Neural progenitor cell (in vitro differentiated cells): ENCODE measurements at regions not wholly inside any gene's neighbourhood (a gene's known extent, or its start where the extent isn't known, plus 50 kb on each side); places are given as distances from the start of the nearest gene placed in this dataset.

ENCODE experiments used
- DNase-seq: peaks from one replicate; pipeline ENCODE4 v3.0.0-alpha.2; 2016; ENCODE audit warnings: low spot score
- H2AFZ ChIP-seq: fragments of 200-600 bp; sonication (generic); replicated peaks from 2 replicates; pipeline ENCODE4 v1.6.1; 2016; ENCODE audit warnings: antibody characterized with exemption
- H3F3A ChIP-seq: fragments of 200-600 bp; sonication (generic); 2 replicates; pipeline ENCODE4 v1.6.1; 2016; ENCODE audit warnings: antibody characterized with exemption, low read depth
- H3K27ac ChIP-seq: fragments of 200-600 bp; sonication (generic); 2 replicates; pipeline ENCODE4 v1.5.1; 2016; ENCODE audit warnings: mild to moderate bottlenecking
- H3K27me3 ChIP-seq: fragments of 200-600 bp; sonication (generic); 2 replicates; pipeline ENCODE4 v1.6.1; 2016; ENCODE audit warnings: mild to moderate bottlenecking, moderate library complexity
- H3K36me3 ChIP-seq: fragments of 200-600 bp; sonication (generic); 2 replicates; pipeline ENCODE4 v1.5.1; 2016
- H3K4me1 ChIP-seq: fragments of 200-600 bp; sonication (generic); 2 replicates; pipeline ENCODE4 v1.6.1; 2016; ENCODE audit warnings: mixed run types
- H3K4me2 ChIP-seq: fragments of 200-600 bp; sonication (generic); 2 replicates; pipeline ENCODE4 v1.6.1; 2016
- H3K4me3 ChIP-seq: fragments of 200-600 bp; sonication (generic); 2 replicates; pipeline ENCODE4 v1.5.1; 2016
- H3K79me2 ChIP-seq: fragments of 200-600 bp; sonication (generic); 2 replicates; pipeline ENCODE4 v1.6.1; 2016; ENCODE audit warnings: low read depth
- H3K9ac ChIP-seq: fragments of 200-600 bp; sonication (generic); 2 replicates; pipeline ENCODE4 v1.6.1; 2016
- H3K9me3 ChIP-seq: fragments of 200-600 bp; sonication (generic); 2 replicates; pipeline ENCODE4 v1.5.1; 2016; ENCODE audit warnings: low read depth
- H4K20me1 ChIP-seq: fragments of 200-600 bp; sonication (generic); 2 replicates; pipeline ENCODE4 v1.6.1; 2016; ENCODE audit warnings: low read depth
- H3K27ac Mint-ChIP-seq: 3 replicates; pipeline ENCODE4 v1.8.0; 2021; ENCODE audit warnings: mixed read lengths
- H3K27me3 Mint-ChIP-seq: 2 replicates; pipeline ENCODE4 v1.8.0; 2022; ENCODE audit warnings: low read depth, mild to moderate bottlenecking, inconsistent platforms, moderate library complexity, mixed read lengths; ENCODE audit not compliant: insufficient read depth
- H3K36me3 Mint-ChIP-seq: 3 replicates; pipeline ENCODE4 v1.8.0; 2021; ENCODE audit warnings: mixed read lengths
- H3K4me1 Mint-ChIP-seq: 3 replicates; pipeline ENCODE4 v1.8.0; 2021; ENCODE audit warnings: mixed read lengths
- H3K4me3 Mint-ChIP-seq: 3 replicates; pipeline ENCODE4 v1.8.0; 2021; ENCODE audit warnings: mild to moderate bottlenecking, moderate library complexity, mixed read lengths
- H3K9me3 Mint-ChIP-seq: 3 replicates; pipeline ENCODE4 v1.8.0; 2020; ENCODE audit warnings: mixed read lengths
- EZH2 ChIP-seq: fragments of 200-600 bp; sonication (generic); IDR thresholded peaks from 2 replicates; pipeline ENCODE4 v1.6.1; 2017; ENCODE audit warnings: antibody characterized with exemption, mild to moderate bottlenecking, moderate library complexity
- EZH2phosphoT487 ChIP-seq: fragments of 200-600 bp; sonication (generic); IDR thresholded peaks from 2 replicates; pipeline ENCODE4 v1.6.1; 2017; ENCODE audit warnings: antibody characterized with exemption
- TF ChIP-seq, protein P1 (sequence below): fragments of 200-600 bp; sonication (generic); IDR thresholded peaks from 2 replicates; pipeline ENCODE4 v1.5.1; 2017; ENCODE audit warnings: antibody characterized with exemption, mild to moderate bottlenecking

DNA sequence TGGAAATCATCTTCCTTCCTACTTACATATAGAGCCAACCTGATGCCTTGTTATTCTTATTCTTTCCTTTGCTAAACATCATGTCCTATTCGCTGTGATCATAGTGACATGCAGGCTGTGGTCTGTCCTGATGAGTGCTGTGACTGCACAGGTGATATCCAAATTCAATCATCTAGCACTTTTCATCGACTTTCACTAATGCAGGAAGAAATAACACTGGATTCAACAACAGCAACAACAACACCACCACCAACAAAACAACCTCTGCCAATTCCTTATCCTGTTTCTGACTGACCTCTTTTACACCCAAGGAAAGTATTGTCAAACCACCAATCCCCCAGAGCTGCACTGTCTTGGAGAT lies 203.2 kb upstream of the PHYHIPL start:
- peaks cover 31% of the 10 kb centered on the region for H3K4me1 ChIP-seq
- Mint-ChIP-seq H3K4me1 (peaks cover 29% of the 10 kb centered on the region), H3K27me3 (peaks cover 8% of the 10 kb centered on the region), H3K36me3 (no peaks in the 10 kb centered on the region), H3K9me3 (peaks cover 2% of the 10 kb centered on the region), H3K27ac (no peak overlapping the region), H3K4me3 (no peak overlapping the region)
- H3K79me2 ChIP-seq: no peaks in the 10 kb centered on the region
- TF ChIP-seq EZH2phosphoT487 (no peak), EZH2 (no peak)
- TF ChIP-seq, protein P1, sequence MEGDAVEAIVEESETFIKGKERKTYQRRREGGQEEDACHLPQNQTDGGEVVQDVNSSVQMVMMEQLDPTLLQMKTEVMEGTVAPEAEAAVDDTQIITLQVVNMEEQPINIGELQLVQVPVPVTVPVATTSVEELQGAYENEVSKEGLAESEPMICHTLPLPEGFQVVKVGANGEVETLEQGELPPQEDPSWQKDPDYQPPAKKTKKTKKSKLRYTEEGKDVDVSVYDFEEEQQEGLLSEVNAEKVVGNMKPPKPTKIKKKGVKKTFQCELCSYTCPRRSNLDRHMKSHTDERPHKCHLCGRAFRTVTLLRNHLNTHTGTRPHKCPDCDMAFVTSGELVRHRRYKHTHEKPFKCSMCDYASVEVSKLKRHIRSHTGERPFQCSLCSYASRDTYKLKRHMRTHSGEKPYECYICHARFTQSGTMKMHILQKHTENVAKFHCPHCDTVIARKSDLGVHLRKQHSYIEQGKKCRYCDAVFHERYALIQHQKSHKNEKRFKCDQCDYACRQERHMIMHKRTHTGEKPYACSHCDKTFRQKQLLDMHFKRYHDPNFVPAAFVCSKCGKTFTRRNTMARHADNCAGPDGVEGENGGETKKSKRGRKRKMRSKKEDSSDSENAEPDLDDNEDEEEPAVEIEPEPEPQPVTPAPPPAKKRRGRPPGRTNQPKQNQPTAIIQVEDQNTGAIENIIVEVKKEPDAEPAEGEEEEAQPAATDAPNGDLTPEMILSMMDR: no peak
- no peak overlapping the region for H2AFZ ChIP-seq
- H3F3A ChIP-seq: peaks cover 7% of the 10 kb centered on the region
- H3K4me2 ChIP-seq: peak overlapping the region; percentile 67
- no peak for DNase-seq
- no peaks in the 10 kb centered on the region for H3K36me3 ChIP-seq
- no peaks in the 10 kb centered on the region for H3K9me3 ChIP-seq
- H3K27ac ChIP-seq: no peak overlapping the region
- no peak overlapping the region for H3K4me3 ChIP-seq
- peaks cover 2% of the 10 kb centered on the region for H4K20me1 ChIP-seq
- no peak overlapping the region for H3K9ac ChIP-seq
- H3K27me3 ChIP-seq: peaks cover 12% of the 10 kb centered on the region

DNA sequence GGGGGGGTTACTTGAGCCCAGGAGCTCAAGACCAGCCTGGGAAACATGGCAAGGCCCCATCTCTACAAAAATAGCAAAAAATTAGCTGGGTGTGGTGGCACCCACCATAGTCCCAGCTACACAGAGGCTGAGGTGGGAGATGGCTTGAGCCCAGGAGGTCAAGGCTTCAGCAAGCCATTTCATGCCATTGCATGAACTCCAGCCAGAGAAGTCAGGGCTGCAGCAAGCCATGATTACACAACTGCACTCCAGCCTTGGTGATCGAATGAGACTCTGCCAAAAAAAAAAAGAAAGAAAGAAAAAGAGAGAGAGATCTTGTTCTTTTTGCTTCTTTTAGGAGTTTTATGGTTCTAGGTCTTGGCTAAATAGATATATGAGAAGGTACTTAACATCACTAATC lies 200.2 kb upstream of the PHYHIPL start:
- Histone ChIP-seq H4K20me1 (no peaks in the 10 kb centered on the region), H3K4me3 (no peak overlapping the region), H3K27ac (no peak overlapping the region), H3K4me2 (no peak overlapping the region), H3K36me3 (no peaks in the 10 kb centered on the region), H3K27me3 (no peaks in the 10 kb centered on the region), H3K4me1 (peaks cover 29% of the 10 kb centered on the region), H3F3A (no peaks in the 10 kb centered on the region), H3K9ac (no peak overlapping the region), H2AFZ (no peak overlapping the region), H3K79me2 (no peaks in the 10 kb centered on the region), H3K9me3 (no peaks in the 10 kb centered on the region)
- DNase-seq: no peak
- H3K9me3 Mint-ChIP-seq: no peaks in the 10 kb centered on the region
- peaks cover 2% of the 10 kb centered on the region for H3K27me3 Mint-ChIP-seq
- H3K27ac Mint-ChIP-seq: no peak overlapping the region
- no peak overlapping the region for H3K4me3 Mint-ChIP-seq
- peaks cover 32% of the 10 kb centered on the region for H3K4me1 Mint-ChIP-seq
- H3K36me3 Mint-ChIP-seq: no peaks in the 10 kb centered on the region
- TF ChIP-seq EZH2phosphoT487 (no peak), EZH2 (no peak)
- TF ChIP-seq, protein P1: no peak

DNA sequence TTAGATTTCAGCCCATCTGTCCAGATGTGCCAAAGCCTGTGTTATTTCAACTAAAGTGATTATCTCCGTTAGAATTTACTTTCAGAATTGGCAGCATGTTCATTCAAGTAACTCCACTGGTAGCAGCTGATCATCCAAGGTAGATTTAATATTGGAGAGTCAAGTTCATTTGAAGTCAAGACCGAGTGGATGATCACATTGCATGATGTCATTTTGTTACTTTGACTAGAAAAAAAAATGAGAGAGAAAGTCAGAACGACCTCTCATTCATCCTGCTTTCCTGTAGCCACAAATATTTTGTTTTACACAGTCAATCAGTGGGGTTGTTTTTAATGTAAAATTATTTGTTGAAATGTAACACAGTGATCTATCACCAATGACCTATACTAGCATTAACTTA lies 196.7 kb upstream of the PHYHIPL start:
- no peak for DNase-seq
- Mint-ChIP-seq H3K36me3 (no peaks in the 10 kb centered on the region), H3K27me3 (no peaks in the 10 kb centered on the region), H3K9me3 (no peaks in the 10 kb centered on the region), H3K4me1 (peaks cover 31% of the 10 kb centered on the region), H3K4me3 (no peak overlapping the region), H3K27ac (no peak overlapping the region)
- Histone ChIP-seq H3K9ac (no peak overlapping the region), H3K79me2 (no peaks in the 10 kb centered on the region), H3F3A (peaks cover 4% of the 10 kb centered on the region), H4K20me1 (no peaks in the 10 kb centered on the region), H2AFZ (no peak overlapping the region), H3K27me3 (no peaks in the 10 kb centered on the region), H3K4me1 (peaks cover 28% of the 10 kb centered on the region), H3K4me2 (no peak overlapping the region), H3K9me3 (no peaks in the 10 kb centered on the region), H3K36me3 (no peaks in the 10 kb centered on the region), H3K27ac (no peak overlapping the region), H3K4me3 (no peak overlapping the region)
- TF ChIP-seq EZH2 (no peak), EZH2phosphoT487 (no peak)
- TF ChIP-seq, protein P1: no peak
